ENCODE measurements at regions not wholly inside any gene's neighbourhood (a gene's known extent, or its start where the extent isn't known, plus 50 kb on each side); places are given as distances from the start of the nearest gene placed in this dataset.

- TF ChIP-seq CTCF (IDR thresholded peaks at IDR 0.05; ENCODE audit: insufficient read depth, low read length) (no peak), POLR2AphosphoS5 (IDR thresholded peaks at IDR 0.05; ENCODE audit: low read depth) (no peak), REST (IDR thresholded peaks at IDR 0.05; ENCODE audit: insufficient replicate concordance, low read depth) (no peak)
Observed at GRCh38 chr5:86833868-86834267, 216.1 kb downstream of the COX7C start.

Data from HL-60 (cell line).